HG03571 (cell line): ENCODE measurements at regions not wholly inside any gene's neighbourhood (a gene's known extent, or its start where the extent isn't known, plus 50 kb on each side); places are given as distances from the start of the nearest gene placed in this dataset.

Experiments used
- ATAC-seq: cut with Tn5 transposase; IDR thresholded peaks from one replicate; pipeline ENCODE4 v1.9.1; 2021; ENCODE audit not compliant: unreplicated experiment

DNA sequence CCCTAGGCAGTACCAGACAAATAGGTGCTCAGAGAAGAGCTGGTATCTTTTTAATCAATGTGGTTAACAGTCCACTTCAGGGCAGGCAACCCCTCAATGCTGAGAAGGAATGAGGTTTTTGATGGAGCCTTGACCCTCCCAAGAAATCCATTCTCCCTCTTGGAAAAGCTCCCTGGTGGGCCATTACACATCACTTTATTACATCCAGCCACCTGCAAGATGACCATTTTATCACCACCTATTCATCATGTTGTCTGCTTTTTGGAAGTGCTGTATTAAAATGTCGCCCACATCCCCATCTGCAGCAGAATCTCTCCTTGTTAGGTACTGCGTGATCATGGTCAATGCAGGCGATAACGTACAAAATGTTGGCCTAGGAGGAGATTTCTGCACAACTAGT, 614.7 kb upstream of the TMEM132C start:
- no peak for ATAC-seq

DNA sequence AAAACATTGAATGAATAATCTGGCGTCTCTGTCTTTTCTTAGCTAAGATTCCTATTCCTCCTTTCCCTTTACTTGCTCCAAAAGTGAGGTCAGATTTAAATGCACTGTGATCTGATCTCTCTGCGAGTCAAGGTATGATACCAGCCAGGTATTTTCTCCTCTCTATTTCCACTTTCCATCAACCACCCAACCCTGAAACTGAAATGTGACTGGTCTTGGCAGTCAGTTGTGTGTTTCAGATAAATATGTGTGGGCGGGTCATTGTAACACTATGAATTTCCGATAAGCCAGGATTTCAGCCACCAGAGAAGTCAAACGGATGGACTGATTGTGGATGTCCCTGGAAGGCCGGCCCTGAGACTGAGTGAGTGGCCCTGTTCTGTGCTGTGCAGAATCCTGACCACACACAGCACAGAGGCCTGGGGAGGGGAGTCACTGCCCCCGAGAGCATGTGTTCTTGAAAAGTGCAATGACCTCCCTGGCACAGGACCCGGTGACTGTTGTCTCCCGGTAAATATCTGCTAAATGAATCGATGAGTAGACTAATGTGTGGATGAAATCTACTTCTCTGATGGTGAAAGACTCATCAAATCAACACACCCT, 612.5 kb upstream of the TMEM132C start:
- no peak for ATAC-seq

DNA sequence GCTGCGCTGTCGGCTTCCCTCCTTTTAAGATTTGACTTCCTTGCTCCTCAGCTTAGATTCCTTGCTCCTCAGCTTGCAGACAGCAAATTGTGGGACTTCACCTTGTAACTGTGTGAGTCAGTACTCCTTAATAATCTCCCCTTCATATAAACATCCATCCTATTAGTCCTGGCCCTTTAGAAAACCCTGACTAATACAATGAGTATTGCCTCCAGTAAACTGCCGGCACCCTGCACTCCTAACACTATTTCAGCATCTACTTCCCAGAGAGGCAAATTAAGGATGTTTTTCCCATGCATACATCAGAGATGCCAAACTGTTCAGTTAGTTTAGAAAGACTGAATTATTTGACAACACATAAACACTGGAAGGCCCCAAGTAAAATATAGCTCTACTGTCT, 611.3 kb upstream of the TMEM132C start:
- no peak for ATAC-seq

DNA sequence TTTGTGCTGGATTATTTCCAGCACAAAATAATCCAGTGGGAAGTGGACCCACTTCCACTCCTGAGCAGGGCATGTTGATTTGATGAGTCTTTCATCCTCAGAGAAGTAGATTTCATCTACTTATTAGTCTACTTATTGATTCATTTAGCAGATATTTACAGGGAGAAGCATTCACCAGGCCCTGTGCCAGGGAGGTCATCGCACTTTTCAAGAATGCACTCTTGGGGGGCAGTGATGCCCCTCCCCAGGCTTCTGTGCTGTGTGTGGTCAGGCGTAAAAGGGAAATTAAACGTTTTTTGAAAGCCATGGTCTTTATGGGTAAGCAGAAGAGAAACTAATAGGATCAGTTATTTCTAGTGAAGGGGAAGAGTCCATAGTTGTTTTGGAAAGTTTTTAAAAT, 610.7 kb upstream of the TMEM132C start:
- ATAC-seq = no peak

DNA sequence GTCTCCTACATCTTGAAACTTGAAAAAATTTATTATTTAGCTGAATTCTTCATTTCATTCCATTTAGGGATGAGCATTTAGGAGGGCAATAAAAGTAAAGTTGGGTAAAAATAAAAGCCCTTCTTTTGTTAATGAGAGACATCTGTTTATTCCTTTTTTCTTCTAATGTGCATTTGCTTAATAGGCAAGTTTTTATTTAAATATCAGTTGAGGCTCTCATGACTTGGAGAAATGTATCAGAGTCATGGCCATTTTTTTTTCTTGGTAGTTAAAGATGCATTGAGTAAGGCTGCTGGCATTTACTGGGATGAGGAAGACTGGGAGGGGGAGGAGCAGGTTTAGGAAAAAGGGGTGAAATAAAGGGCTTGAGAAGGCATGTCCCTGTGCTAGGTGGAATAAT, 609.9 kb upstream of the TMEM132C start:
- ATAC-seq = no peak

DNA sequence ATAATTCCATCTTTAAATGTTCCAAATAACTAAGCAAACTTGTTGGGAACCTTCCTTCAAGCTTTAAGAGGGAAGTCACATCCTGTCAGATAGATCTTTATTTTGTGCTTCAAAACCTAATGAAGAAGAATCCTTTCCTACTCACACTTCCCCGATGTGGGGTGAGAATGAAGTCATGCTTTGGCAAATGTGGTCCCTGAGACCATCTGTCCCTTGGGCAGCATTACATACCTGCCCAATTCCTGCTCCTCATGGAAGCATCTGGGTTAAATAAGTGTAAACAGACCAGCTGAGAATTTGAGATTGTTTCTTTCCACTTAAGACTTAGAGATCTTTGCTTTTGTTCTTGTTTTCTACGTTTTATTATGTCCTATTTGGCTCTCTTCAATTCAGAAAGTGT, 606.0 kb upstream of the TMEM132C start:
- no peak for ATAC-seq

DNA sequence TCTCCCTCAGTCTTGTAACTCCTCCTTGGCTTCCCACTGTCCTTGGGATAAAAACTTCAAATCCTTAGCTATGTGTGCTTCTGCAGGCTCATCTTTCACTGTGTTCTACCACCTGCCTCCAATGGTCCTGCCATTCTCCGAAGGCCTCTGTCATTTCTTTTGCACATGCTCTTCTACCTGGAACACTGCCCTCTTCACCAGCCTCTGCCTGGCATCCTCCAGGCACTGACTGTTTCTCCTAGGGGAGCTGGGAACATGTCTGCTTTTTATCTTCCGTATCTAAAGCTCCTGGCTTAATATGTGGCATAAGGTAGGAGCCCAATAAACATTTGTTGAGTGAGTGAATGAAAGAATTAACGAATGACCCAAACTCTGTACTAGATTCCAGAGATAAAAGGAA, 603.3 kb upstream of the TMEM132C start:
- no peak for ATAC-seq

DNA sequence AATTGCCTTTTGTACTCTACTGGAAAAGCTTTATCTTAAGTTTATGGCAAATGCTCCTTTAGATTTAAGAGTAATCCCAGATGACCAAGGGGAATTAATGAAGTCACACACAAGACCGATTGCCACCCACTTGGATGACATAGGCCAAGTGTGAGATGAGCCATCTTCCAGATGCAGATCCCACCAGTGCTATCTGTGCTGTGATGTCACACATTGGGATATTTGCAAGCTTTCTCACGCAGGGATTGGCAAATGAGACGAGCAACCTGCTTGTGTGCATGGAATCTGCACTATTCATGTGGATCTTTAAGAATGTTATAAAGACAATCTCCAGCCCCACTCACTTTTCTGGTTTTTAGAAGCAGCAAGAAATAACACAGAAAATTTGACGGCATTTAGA, 602.1 kb upstream of the TMEM132C start:
- no peak for ATAC-seq

DNA sequence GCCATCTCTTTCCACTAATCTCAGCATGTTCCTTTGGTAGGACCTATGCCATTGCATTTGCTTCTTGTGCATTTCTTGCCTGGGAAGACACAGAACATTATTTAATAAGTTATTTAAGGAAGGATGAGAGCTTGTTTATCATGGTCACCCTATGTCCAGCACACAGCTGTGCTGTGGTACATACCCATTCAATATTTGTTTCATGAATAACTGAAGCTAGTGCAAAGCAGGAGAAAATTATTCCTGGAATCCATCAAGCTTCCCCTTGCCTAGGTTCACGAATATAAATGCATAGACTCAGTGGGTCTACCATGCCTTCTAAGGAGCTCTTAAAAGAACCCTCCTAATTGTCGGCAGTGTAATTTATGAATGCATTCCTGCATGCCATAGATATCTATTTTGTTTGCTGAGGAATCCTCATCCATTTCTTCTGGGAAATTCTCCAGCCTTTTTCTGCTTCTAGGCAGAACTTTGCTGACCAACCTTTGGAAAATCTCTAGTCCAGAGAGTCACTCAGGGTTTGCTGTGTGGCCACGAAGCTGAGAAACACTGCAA, 599.8 kb upstream of the TMEM132C start:
- ATAC-seq = no peak

DNA sequence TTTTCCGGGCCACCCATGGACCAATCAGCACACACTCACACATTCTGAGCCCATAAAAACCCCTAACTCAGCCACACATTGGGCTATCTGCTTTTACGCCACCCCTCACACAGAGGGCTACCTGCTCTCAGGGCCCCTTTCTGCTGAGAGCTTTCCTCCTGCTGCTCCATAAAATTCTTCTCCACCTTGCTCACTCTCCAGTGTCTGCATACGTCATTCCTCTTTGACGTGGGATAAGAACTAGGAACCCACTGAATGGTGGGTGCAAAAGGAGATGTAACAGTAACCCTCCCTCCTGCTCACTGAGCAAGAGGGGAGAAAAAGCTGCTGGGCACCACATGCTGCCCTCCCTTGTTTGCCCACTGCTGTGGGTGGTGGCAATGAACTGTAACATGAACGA, 596.7 kb upstream of the TMEM132C start:
- ATAC-seq = no peak

DNA sequence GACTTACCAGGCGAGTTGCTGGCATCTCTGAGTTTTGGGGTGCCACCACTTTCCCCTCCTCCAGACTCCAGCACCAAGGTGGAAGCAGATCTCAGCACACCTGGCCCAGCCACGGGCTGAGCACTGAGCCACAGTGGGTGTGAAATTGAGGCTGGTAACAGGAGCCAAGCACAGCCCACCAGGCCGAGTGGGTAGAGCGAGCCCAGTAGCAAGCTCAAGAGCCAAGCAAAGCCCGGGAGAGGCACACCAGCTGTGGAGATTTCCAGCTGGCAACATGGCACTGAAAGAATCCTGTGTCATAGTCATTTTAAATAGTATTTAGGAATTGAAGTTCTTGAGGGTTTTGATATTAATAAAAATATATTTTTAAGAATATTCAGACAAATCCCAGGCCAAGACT, 596.2 kb upstream of the TMEM132C start:
- no peak for ATAC-seq

DNA sequence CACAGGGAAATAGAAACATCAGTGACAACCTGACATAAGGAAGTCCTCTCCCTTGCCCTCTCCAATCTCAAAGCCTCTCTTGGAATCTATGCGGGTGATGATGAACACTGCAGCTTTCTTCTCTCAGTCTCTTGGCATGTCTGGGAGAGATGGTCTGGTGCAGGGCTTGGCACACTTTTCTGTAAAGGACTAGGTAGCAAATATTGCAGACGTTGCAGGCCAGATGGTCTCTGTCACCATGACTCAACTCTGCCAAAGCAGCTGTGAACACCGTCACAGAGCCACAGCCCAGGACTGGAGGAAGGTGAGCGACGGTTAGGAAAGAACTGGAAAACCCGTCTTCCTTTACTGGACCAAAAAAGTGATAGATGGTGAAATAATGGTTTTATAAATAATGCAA, 591.0 kb upstream of the TMEM132C start:
- ATAC-seq = no peak

DNA sequence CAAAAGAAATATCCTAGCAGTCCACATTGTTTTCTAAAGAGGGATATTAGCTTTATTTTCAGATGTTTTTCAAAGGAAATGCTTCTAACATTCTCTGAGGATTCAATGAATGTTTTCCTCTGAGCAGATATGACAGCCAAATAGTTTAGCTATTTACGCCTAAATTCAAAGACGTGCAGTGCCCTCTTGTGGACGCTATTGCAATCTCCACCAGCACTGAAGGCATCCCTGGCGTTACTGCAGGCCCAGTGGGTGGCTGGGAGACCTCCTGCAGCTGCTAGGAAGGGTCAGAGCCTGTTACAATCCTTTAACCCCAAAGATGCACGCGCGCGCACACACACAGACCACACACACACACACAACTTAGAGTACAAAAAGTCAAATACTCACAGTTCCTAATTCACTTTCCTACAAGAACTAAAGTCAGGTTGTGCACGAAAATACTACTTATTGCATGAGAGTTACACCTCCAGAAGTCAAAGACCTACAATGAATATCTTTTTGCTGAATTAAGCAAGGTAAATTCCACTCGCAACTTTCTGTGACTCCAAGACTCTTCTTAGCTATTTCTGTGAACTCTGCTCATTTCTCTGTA, 589.3 kb upstream of the TMEM132C start:
- ATAC-seq = no peak

DNA sequence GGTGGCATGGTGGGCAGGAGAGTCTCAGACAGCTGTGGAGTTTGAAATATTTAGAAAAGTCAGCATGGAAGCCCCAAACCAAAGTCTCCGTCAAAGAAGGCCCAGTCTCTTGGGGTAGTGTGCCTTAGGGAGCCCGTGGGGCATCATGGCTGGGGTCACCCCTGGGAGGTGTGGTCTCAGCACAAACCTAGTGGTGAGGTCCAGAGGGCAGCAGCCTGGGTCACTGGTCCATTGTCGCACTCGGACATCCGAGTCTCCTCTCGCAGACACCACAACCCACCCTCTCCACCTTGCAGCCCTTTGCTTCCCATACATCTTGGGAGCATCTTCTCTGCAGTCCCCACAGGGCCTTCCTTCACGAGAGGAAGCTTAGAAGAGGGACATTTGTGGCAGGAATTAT, 588.0 kb upstream of the TMEM132C start:
- ATAC-seq = no peak

DNA sequence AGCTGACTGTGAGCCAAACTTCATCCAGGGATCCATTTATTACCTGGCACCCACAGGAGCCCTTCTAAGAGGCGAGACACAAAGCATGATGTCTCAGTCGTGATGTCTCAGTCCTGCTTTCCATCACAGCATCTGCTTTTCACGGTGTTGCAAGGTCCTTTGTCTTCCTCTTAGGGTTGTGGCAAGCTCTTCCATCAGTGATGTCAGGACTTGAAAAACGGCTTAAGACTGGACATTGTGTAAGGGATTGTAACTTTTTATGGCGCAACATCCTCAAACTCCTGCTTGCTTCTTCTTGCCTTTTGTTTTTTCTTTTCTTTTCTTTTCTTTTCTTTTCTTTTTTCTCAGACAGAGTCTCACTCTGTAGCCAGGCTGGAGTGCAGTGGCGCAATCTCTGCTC, 586.5 kb upstream of the TMEM132C start:
- ATAC-seq = no peak

DNA sequence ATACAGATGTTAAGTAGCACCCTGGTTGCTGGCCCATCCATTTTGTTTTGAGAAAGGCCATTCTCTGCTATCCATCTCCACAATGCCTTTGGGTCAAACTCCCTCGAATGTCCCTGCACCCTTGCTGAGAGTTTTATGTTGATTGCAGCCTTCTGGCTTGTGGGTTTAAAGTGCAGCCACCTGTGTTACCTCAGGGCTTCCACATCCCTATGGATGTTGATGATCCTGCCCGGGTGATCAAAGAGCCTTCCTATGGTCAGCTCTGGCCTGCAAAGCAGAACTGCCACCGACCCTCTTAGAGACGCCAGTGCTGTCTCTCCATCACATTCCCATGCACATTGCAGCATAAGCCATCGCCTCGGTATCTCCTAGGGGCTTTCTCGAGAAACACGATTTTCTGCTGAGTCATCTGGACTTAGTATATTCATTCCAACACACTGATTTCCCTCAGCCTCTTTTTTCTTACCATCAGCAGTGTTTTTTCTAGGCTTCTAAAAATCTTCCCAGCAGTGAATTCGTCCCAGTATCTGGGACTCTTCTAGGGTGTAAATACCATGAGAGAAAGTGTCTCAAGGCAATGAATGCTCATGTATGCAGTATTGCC, 585.7 kb upstream of the TMEM132C start:
- ATAC-seq = no peak

DNA sequence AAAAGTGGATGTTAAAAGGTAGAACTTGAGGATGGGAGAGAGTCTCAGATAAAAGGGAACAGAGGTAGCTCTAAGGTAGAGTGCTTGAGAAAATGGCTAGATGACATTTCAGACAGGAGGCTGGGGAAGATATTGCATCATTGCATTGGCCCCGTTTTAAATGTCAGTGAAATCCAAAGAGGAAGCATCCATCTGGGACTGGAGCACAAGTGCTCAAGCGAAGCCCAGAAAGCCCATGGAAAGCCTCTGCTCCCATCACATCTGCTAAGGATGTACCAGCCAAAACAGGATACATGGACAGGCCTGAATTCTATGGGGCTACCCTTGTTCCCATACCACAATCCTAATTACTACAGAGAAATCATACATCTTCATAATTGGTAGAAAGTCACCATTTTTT, 581.5 kb upstream of the TMEM132C start:
- ATAC-seq = no peak

DNA sequence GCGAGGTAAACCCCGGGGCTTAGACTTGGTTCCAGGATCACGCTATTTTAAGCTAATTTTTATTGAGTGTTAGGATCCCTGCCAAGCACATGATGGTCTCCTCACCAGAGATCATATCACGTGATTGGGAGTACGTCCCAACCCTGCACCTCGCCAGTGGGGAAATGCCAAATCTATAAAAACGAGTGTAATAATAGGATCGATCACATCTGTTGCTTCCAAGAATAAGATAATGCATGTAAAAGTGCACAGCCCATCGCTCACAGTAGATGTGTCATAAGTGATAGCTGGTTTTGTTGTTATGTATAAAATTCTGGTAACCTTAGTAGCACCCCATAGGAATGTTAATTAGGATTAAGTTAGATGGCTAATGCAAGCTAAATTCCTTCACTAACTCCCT, 581.0 kb upstream of the TMEM132C start:
- ATAC-seq = no peak

DNA sequence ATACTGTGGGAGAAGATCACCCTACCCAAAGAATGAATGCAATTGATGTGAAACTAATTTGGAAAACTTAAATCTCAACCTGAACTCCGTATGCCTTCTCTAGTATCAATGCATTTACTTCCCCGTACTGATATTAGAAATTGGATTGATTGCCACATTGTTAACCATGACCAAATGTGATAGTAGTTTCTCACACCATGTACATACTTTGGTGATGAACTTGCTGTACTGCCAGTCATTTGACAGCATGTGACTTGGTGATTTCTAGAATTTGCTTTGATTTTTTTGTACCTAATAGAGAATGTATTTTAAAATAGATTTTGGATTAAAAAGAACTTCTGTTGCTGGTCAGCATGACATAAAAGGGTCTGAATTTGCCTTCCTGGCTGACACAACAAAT, 579.8 kb upstream of the TMEM132C start:
- no peak for ATAC-seq

DNA sequence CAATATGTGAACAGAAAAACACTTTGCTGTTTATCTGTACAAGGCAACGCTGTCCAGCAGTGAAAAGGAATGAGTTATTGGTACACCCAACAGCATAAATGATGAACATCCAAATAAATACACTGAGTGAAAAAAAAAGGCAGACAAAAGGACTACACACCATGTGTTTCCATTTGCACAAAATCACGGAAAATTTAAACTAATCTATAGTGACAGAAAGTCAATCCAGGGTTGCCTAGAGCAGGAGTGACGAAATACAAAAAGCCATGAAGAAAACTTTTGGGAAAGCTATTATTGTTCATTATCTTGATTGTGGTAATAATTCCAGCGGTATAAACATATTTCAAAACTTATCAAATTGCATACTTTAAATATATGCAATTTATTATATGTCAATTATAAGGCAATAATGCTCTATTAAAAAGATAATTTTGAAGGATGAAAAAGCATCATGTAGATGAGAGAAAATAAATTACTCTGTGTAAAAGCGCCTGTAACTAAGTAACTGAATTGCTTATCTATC, 578.0 kb upstream of the TMEM132C start:
- ATAC-seq = no peak

DNA sequence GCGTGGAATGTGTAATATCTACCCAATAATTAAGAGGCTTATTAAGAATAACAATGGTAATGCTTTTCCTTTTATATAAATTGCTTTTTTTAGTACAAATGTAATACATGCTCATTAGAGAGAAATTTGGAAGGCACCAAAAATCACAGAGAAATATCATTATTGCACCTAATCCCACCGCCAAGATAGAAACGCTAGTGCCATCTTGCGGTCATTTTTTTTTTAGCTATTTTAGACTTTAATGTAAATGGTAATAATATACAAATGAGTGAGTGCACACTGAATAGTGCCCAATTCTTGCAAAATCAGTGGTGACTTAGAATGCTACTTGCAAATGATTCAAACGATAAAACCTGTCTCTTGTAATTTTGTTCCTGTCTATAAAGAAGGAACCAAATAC, 576.8 kb upstream of the TMEM132C start:
- ATAC-seq = no peak

DNA sequence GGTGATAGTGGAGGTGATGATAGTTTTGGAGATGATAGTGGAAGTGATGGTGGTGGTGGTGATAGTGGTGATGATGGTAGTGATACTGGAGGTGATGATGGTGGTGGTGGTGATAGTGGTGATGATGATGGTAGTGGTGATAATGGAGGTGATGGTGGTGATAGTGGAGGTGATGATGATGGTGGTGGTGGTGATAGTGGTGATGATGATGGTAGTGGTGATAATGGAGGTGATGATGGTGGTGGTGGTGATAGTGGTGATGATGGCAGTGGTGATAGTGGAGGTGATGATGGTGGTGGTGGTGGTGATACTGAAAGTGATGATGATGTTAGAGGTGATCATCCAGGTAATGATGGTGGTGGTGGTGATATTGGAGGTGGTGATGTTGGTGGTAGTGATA, 570.0 kb upstream of the TMEM132C start:
- no peak for ATAC-seq
